Lung (tissue), 11 donors: ENCODE measurements at regions not wholly inside any gene's neighbourhood (a gene's known extent, or its start where the extent isn't known, plus 50 kb on each side); places are given as distances from the start of the nearest gene placed in this dataset.

ENCODE experiments used
- ATAC-seq: fragments of 200-7000 bp; cut with Tn5 transposase; one replicate; pipeline ENCODE4 v1.9.1; 2020; ENCODE audit warnings: moderate number of reproducible peaks; ENCODE audit not compliant: insufficient read depth, low FRiP score
- DNase-seq, 3 donors: peaks; one replicate each; pipeline ENCODE4 v3.0.0-alpha.2; 2013 to 2017
- H3K27ac ChIP-seq, 2 donors: one replicate each; pipeline ENCODE4 v1.5.1; 2013; ENCODE audit warnings: mild to moderate bottlenecking in 2 of 2, moderate library complexity in 2 of 2, control low read depth in 1 of 2, inconsistent platforms in 1 of 2, low read depth in 1 of 2, low read length in 1 of 2
- H3K27me3 ChIP-seq, 3 donors: one replicate each; pipeline ENCODE4 v1.5.1; 2013; ENCODE audit warnings: low read length in 2 of 3; ENCODE audit not compliant: control insufficient read depth in 3 of 3, insufficient read depth in 3 of 3
- H3K36me3 ChIP-seq, 4 donors: one replicate each; pipeline ENCODE4 v1.5.1; 2013; ENCODE audit warnings: low read length in 4 of 4, mild to moderate bottlenecking in 1 of 4, moderate library complexity in 1 of 4; ENCODE audit not compliant: control insufficient read depth in 4 of 4, insufficient read depth in 4 of 4
- H3K4me1 ChIP-seq, 5 donors: one replicate each; pipeline ENCODE4 v1.5.1; 2013; ENCODE audit warnings: low read length in 5 of 5, mild to moderate bottlenecking in 2 of 5, moderate library complexity in 1 of 5; ENCODE audit not compliant: control insufficient read depth in 5 of 5, insufficient read depth in 5 of 5
- H3K4me3 ChIP-seq: one replicate; pipeline ENCODE4 v1.5.1; 2013; ENCODE audit warnings: mild to moderate bottlenecking, control low read depth, moderate library complexity
- H3K9ac ChIP-seq, 2 donors: one replicate each; pipeline ENCODE4 v1.5.1; 2013; ENCODE audit warnings: low read length in 2 of 2, control low read depth in 1 of 2; ENCODE audit not compliant: insufficient read depth in 1 of 2
- H3K9me3 ChIP-seq, 4 donors: one replicate each; pipeline ENCODE4 v1.5.1; 2013; ENCODE audit warnings: low read length in 3 of 4, mild to moderate bottlenecking in 1 of 4, moderate library complexity in 1 of 4; ENCODE audit not compliant: control insufficient read depth in 4 of 4, insufficient read depth in 3 of 4
- CTCF ChIP-seq: IDR thresholded peaks from 2 replicates; pipeline ENCODE4 v1.5.1; 2012; ENCODE audit warnings: mild to moderate bottlenecking; ENCODE audit errors: control extremely low read depth, extremely low read depth
- WGBS, 2 donors: extraction: QIAGEN DNeasy Blood & Tissue Kit; methylation state at CpG; one replicate each; pipeline ENCODE4 v1.1.7; 2013; 5-methylcytosine and 5-hydroxymethylcytosine counted together
- donor health status: control.
- donor health status: control.
- donor health status: Bipolar disorder and iron deficiency.
- donor health status: healthy.
- donor health status: DM: yes; HTN: yes; CAD: no.

GRCh38 chr9:1722404-1722803 is 292.7 kb upstream of the SMARCA2 start:
- DNase-seq (no peak), ATAC-seq (no peak)
- no peak overlapping the region for H3K9ac ChIP-seq
- H3K4me1 ChIP-seq: no peaks in the 10 kb centered on the region
- 73 to 87% methylated on average over 1 of the region's 1 CpG for WGBS, 2 donors
- no peak overlapping the region for H3K4me3 ChIP-seq
- H3K36me3 ChIP-seq: no peaks in the 10 kb centered on the region
- H3K27me3 ChIP-seq: no peaks in the 10 kb centered on the region
- H3K27ac ChIP-seq: no peak overlapping the region
- TF ChIP-seq CTCF: no peak
- peaks cover 0 to 5% (median 0%) of the 10 kb centered on the region in 4 donors for H3K9me3 ChIP-seq

GRCh38 chr9:1723522-1724015 is 291.6 kb upstream of the SMARCA2 start:
- Histone ChIP-seq H3K27me3 (no peaks in the 10 kb centered on the region), H3K9me3 (peaks cover 0 to 5% (median 0%) of the 10 kb centered on the region in 4 donors), H3K9ac (no peak overlapping the region), H3K4me1 (no peaks in the 10 kb centered on the region), H3K27ac (no peak overlapping the region), H3K4me3 (no peak overlapping the region), H3K36me3 (no peaks in the 10 kb centered on the region)
- no peak for ATAC-seq
- no peak for TF ChIP-seq CTCF
- WGBS, 2 donors: 85 to 87% methylated on average over 3 of the region's 3 CpGs
- no peak for DNase-seq

GRCh38 chr9:1726993-1727759 is 288.0 kb upstream of the SMARCA2 start:
- Histone ChIP-seq H3K36me3 (no peaks in the 10 kb centered on the region), H3K4me1 (no peaks in the 10 kb centered on the region), H3K4me3 (no peak overlapping the region), H3K9me3 (no peaks in the 10 kb centered on the region), H3K27ac (no peak overlapping the region), H3K9ac (no peak overlapping the region), H3K27me3 (no peaks in the 10 kb centered on the region)
- ATAC-seq (no peak), DNase-seq (peak in 2 of 3 donors; percentile 16 to 22)
- WGBS, 2 donors: 74 to 75% methylated on average over 4 of the region's 4 CpGs
- no peak for TF ChIP-seq CTCF
